Testis (tissue), 2 donors: ENCODE measurements at regions not wholly inside any gene's neighbourhood (a gene's known extent, or its start where the extent isn't known, plus 50 kb on each side); places are given as distances from the start of the nearest gene placed in this dataset.

Experiments used
- DNase-seq: peaks from one replicate; pipeline ENCODE4 v3.0.0-alpha.2; 2019
- H3K27ac ChIP-seq, 2 donors: fragments of 200-600 bp; sonication (generic); one replicate each; pipeline ENCODE4 v1.5.1; 2019
- H3K27me3 ChIP-seq: fragments of 200-600 bp; sonication (generic); one replicate; pipeline ENCODE4 v1.5.1; 2019
- H3K36me3 ChIP-seq: fragments of 200-600 bp; sonication (generic); one replicate; pipeline ENCODE4 v1.5.1; 2017; ENCODE audit warnings: low read depth; ENCODE audit errors: missing control alignments
- H3K4me1 ChIP-seq: fragments of 200-600 bp; sonication (generic); one replicate; pipeline ENCODE4 v1.5.1; 2019
- H3K4me3 ChIP-seq, 2 donors: fragments of 200-600 bp; sonication (generic); one replicate each; pipeline ENCODE4 v1.5.1; 2017 to 2019
- H3K9me3 ChIP-seq: fragments of 200-600 bp; sonication (generic); one replicate; pipeline ENCODE4 v1.5.1; 2017
- CTCF ChIP-seq, 3 experiments: fragments of 450-650 bp in 2 of 3; fragments of 200-600 bp in 1 of 3; sonication (generic) in 1 of 3; IDR thresholded peaks; one replicate each; pipeline ENCODE4 v1.5.1; 2016 to 2019; ENCODE audit warnings: antibody characterized with exemption in 3 of 3, mild to moderate bottlenecking in 2 of 3, moderate library complexity in 1 of 3
- POLR2A ChIP-seq: fragments of 450-650 bp; IDR thresholded peaks from one replicate; pipeline ENCODE4 v1.6.1; 2017; ENCODE audit warnings: antibody characterized with exemption, mild to moderate bottlenecking, moderate library complexity
- WGBS, 2 donors: methylation state at CpG; one replicate each; pipeline ENCODE4 v1.1.5; 2018; 5-methylcytosine and 5-hydroxymethylcytosine counted together
- intact Hi-C: fragments of 100-400 bp; cut with DNase I; formaldehyde crosslinking; loops from one replicate; pipeline ENCODE4 v1.15.1; 2023; ENCODE audit warnings: low total_unique reads

- H3K4me3 ChIP-seq = no peak overlapping the region
- WGBS, 2 donors = 89 to 92% methylated on average over 4 of the region's 4 CpGs
- H3K4me1 ChIP-seq = no peaks in the 10 kb centered on the region
- H3K27ac ChIP-seq = no peak overlapping the region
- no peak for DNase-seq
- H3K27me3 ChIP-seq = no peaks in the 10 kb centered on the region
- TF ChIP-seq CTCF (IDR thresholded peaks at IDR 0.05) = no peak
- TF ChIP-seq POLR2A = no peak
- H3K9me3 ChIP-seq = no peaks in the 10 kb centered on the region
- no peaks in the 10 kb centered on the region for H3K36me3 ChIP-seq
- intact Hi-C loops = no loop called here
Observed at GRCh38 chr3:54065140-54065539, 57.2 kb upstream of the CACNA2D3 start.

GRCh38 chr3:54064486-54064885 is 57.9 kb upstream of the CACNA2D3 start:
- H3K9me3 ChIP-seq = no peaks in the 10 kb centered on the region
- H3K4me3 ChIP-seq = no peak overlapping the region
- WGBS, 2 donors = 81 to 89% methylated on average over 8 of the region's 8 CpGs
- intact Hi-C loops = no loop called here
- no peaks in the 10 kb centered on the region for H3K4me1 ChIP-seq
- no peaks in the 10 kb centered on the region for H3K36me3 ChIP-seq
- TF ChIP-seq POLR2A = no peak
- no peak for TF ChIP-seq CTCF (IDR thresholded peaks at IDR 0.05)
- H3K27me3 ChIP-seq = no peaks in the 10 kb centered on the region
- H3K27ac ChIP-seq = no peak overlapping the region
- DNase-seq = no peak

- WGBS, 2 donors = 87 to 92% methylated on average over 3 of the region's 3 CpGs
- Histone ChIP-seq H3K9me3 (no peaks in the 10 kb centered on the region), H3K4me3 (no peak overlapping the region), H3K36me3 (no peaks in the 10 kb centered on the region), H3K4me1 (no peaks in the 10 kb centered on the region), H3K27ac (no peak overlapping the region), H3K27me3 (no peaks in the 10 kb centered on the region)
- DNase-seq = no peak
- TF ChIP-seq POLR2A = no peak
- TF ChIP-seq CTCF (IDR thresholded peaks at IDR 0.05) = no peak
- intact Hi-C loops = no loop called here
Observed at GRCh38 chr3:54062546-54062945, 59.8 kb upstream of the CACNA2D3 start.

GRCh38 chr3:54056521-54056920 is 65.8 kb upstream of the CACNA2D3 start:
- H3K4me1 ChIP-seq = peaks cover 6% of the 10 kb centered on the region
- H3K27ac ChIP-seq = no peak overlapping the region
- TF ChIP-seq CTCF (IDR thresholded peaks at IDR 0.05) = no peak
- 86 to 92% methylated on average over 2 of the region's 2 CpGs for WGBS, 2 donors
- no peaks in the 10 kb centered on the region for H3K27me3 ChIP-seq
- no peaks in the 10 kb centered on the region for H3K9me3 ChIP-seq
- no peak for DNase-seq
- no peak overlapping the region for H3K4me3 ChIP-seq
- intact Hi-C loops = no loop called here
- H3K36me3 ChIP-seq = no peaks in the 10 kb centered on the region

GRCh38 chr3:54053882-54054281 is 68.5 kb upstream of the CACNA2D3 start:
- Histone ChIP-seq H3K27me3 (no peaks in the 10 kb centered on the region), H3K36me3 (no peaks in the 10 kb centered on the region), H3K9me3 (no peaks in the 10 kb centered on the region), H3K4me1 (peaks cover 6% of the 10 kb centered on the region), H3K4me3 (no peak overlapping the region), H3K27ac (no peak overlapping the region)
- WGBS, 2 donors = 93 to 96% methylated on average over 4 of the region's 4 CpGs
- DNase-seq = no peak
- intact Hi-C loops = no loop called here
- TF ChIP-seq CTCF (IDR thresholded peaks at IDR 0.05) = no peak
- TF ChIP-seq POLR2A = no peak
